Activated T-cell treated with anti-CD3 and anti-CD28 coated beads for 48 hours (primary cell): ENCODE measurements at regions not wholly inside any gene's neighbourhood (a gene's known extent, or its start where the extent isn't known, plus 50 kb on each side); places are given as distances from the start of the nearest gene placed in this dataset.

Experiments used
- DNase-seq: peaks from one replicate; pipeline ENCODE4 v3.0.0-alpha.2; 2020; ENCODE audit warnings: low read depth

DNA sequence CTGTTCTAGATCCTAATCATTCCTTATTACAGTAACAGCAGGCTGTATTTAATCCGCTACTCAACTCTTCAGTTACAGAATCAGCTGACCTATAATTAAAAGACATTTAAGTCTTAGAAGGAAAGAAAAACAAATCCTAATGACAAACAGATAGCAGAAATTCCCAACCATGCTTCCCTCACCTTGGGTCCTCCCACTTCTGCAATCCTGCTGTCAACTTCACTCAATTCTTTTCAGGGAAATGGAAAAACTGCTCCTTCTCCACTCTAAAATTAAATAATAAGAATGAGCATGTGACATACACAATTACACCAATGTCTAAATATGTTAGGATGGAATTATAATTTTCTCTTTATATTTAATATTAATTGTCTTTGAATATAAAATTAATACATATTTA, 182.6 kb upstream of the LYPLAL1 start:
- DNase-seq, result no peak

DNA sequence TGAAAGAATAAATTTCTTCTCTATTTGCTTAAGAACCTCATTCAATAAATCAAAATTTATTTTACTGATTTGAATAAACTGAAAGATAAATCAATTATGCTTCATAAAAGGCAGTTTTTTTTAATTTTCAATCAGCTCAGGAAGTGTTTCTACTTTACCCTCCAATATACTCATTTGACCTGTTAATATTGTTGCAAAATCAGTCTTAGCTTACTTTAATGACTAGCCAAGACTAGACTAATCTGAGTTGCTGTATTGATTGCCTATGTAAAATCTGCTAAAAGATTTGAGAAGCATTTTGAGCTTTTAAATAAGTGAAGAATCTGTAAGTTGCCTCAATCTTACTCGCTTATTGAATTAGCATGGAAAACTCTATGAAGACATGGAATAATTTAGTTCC, 179.1 kb upstream of the LYPLAL1 start:
- DNase-seq, result no peak

DNA sequence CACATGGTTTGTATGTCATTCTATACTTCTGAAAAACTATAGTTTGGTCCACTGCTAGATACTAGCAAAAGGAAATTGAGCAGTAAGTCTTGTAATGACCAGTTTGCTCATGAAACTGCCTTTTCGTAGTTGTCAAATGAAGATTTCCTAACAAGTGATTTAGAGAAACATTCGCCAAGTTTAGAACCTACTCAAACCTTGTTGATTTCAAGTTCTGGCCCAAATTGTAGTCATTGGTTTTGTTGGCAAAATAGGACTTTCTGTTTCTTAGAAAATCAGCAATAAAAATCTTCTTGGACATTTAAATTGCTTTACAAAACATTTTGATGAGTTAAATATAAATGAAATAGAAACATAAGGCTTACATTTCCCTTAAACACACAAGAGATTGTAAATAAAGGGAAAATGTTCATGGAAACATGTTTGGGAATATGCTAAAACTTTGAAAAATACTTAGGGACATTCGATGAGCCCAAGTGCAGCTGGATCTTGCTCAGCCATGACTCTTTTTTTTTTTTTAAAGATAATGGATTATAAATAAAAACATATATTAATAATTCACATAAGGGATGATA, 178.5 kb upstream of the LYPLAL1 start:
- DNase-seq, result no peak

DNA sequence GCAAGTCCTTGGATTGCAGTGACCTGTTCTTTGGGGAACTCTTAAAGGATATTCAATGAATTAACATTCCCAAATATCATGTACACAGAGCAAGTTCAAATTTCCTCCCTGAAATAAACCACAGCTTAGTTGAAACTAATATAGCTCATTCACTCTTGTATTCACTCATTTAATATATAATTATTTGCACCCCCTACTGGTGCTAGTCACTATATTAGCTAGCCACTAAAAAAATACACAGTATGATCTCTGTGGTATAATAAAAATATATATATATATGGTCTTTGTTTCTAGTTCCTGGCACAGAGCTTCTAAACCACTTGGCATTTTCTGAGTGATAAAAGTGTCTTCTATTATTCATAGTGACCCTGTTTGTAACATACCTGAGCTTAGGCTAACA, 177.3 kb upstream of the LYPLAL1 start:
- DNase-seq, result no peak

DNA sequence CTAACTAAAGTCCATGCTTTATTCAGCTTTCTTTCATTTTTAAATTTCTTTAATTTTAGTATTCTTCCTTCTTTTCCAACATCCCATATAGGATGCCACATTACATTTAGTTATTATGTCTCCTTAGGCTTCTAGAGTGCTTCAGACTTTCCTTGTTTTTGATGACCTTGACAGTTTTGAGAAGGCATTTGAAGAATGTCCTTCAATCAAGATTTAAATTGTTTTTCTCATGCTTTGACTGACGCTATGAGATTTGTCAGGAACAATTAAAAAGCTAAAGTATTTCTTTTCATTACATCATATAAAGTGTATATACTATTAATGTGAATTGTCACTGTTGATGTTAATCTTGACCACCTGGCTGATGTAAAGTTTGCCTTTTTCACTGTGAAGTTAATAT, 173.7 kb upstream of the LYPLAL1 start:
- no peak for DNase-seq

DNA sequence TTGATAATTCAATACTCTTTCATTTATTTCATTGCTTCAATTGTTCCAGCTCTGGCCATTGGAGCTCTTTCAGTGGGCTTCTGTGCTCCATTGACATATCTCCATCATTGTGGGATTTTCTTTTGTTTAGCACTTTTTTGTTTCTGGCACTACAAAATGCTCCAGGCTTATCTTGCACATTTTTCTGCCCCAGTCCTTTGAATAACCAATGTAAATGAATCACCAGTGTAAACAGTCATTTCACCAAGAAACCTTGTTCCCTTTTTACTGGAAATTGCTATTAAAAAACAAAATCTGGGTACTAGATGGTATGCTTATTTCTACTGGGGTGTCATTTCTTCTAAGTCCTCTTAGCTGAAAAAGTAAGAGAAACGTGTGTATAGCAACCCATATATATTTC, 173.0 kb upstream of the LYPLAL1 start:
- DNase-seq, result no peak

DNA sequence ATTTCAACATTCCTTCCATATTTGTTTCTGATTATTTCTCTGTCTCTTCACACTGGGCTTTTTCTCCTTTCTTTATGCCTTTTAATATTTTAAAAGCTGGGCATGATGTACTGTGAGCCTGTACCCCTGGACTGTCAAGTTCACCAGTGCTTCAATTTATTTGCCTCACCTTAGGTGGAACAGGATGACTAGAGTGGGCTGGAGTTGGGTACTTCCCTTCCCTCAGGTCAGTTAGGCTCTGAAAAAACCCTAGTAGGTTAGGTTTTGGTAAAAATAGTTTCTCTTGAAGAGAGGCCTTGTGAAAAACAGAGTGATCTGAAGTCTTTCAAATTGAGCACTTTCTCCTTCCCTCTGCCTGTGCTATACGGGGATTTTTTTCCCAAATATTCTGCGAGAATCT, 163.0 kb upstream of the LYPLAL1 start:
- DNase-seq, result no peak

DNA sequence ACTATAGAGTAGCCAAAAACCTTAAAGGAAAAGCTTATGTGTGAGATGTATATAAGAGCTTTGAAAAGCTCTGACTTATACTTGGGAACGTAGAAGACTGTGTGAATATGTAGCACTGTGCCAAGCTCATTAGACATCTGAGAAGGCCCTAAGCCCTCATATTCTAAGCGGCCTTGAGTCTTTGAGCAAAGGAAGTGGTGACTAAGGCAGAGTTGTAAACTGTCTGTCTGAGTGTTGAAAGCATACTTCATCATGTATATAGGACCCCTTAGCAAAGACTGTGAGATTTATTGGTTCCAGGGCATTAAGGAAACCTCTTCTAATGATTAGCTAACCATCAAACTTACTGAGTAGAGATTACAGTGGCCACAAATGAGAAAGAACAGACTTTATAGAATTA, 153.3 kb upstream of the LYPLAL1 start:
- DNase-seq, result no peak

DNA sequence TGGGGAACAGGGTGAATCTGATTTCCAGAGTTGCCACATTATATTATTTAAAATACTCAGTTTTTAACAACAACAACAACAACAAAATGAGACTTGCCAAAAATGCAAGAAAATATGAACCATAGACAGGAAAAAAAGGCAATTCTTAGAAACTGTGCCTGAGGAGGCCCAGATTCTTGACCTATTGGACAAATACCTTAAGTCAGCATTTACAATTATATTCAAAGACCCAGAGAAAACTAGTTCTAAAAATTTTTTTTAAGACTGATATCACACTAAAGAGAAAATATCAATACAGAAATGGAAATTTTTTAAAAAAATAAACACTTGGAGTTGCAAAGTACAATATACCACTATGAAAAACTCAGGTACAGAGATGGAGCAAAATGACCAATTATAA, 152.8 kb upstream of the LYPLAL1 start:
- DNase-seq, result no peak

DNA sequence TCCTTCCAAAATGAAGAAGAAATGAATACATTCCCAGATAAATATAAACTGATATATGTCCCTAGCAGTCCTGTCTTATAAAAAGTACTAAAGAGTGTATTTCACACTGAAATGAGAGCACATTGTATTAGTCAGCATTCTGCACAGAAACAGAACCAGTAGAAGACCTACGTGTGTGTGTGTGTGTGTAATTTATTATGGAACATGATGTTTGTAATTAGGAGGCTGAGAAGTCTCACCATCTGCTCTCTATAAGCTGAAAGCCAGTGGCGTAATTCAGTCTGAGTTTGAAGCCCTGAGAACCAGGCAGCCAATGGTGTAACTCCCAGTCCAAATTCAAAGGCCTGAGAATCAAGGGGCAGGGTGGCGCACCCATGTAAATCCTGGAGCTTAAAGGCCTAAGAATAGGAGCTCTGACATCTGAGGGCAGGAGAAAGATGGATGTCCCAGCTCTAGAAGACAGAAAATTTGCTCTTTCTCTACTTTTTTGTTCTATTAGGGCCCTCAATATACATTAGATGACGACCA, 146.5 kb upstream of the LYPLAL1 start:
- DNase-seq, result no peak

DNA sequence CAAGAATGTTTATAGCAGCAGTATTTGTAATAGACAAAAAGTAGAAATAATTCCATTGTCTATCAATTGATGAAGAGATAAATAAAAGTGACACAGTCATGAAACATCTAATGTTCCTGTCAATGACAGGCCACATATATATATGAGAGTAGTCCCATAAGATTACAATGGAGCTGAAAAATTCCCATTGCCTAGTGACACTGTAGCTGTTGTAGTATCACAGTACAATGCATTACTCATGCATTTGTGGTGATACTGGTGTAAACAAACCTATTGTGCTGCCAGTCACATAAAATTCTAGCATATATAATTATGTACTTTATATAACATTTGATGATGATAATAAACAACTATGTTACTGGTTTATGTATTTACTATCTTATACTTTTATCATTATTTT, 141.9 kb upstream of the LYPLAL1 start:
- DNase-seq, result no peak

DNA sequence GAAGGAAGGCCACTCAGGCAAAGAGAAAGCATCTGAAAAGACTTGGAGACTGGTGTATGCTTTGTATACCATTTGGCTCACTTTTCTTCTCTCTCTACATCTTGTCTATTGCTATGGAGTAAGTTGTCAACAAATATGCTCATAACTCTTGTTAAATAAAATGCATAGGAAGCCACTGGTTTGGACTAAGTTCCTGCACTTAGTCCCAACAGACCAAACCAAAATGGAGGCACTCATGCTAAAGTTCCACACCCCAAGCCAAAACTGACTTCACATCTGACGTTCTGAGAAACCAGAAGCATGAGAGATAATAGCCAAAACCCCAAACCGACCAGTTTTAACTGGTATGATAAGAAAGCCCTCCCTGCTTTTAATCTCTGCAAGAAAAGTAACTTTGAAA, 135.3 kb upstream of the LYPLAL1 start:
- no peak for DNase-seq

DNA sequence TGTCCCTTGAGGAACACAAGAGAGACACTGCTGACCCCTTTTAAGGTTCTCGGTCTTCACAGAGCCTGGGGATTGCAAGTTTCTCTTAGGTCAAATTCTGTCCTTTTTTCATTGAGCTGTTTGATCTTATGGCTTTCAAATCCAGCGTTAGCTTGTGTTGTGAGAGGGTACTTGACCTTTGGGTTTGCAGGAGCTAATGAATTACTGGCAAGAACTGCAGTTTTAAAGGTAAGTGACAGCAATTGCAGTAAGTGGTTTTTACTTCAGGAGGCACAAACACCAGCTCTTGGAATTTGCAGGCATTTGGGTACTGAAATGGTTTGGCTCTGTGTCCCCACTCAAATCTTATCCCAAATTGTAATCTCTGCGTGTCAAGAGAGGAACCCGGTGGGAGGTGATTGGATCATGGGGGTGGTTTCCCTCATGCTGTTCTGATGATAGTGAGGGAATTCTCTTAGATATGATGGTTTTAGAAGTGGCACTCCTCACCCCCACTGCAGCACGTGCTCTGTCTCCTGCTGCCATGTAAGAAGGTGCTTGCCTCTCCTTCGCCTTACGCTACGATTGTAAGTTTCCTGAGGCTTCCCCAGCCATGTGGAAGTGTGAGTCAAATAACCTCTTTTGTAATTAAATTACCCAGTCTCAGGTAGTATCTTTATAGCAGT, 134.5 kb upstream of the LYPLAL1 start:
- no peak for DNase-seq

DNA sequence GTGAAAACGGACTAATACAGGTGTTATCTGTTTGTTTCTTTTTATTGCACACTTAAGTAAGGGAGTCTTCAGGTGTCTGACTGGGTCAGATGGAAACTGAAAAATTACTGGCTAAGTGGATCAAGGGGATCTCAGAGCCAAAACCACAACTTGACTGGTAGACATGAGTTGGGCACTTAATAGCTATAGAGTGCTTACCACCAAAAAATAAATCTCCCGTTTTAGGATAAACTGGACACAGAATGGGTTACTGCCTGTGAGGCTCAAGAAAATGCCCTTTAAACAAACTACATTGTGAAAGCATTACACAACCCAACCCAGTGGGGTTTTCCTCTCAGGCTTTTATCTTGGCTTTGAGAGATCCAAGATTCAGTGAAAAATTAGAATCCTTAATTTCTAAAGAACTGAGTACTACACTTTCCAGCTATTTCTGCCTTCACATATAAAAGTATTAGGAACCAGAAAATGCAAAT, 134.0 kb upstream of the LYPLAL1 start:
- no peak for DNase-seq

DNA sequence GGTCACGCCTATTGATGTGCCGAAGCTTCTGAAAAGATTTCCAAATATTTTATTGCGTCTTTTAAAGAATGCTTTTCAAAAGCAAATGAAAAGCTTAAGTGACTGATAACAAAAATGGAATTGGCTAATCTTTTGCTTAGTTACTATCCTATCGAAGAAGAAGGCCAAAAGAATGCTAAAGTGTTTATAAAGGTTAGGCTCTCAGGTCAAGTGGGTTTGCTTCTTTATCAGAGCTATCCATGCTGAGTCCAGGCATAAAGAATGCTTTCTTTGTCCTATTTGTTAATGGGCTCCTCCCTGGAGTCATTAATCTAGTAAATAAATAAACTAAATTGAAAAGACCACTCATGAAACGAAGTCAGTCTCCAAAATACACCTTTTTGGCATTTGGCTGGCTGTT, 133.4 kb upstream of the LYPLAL1 start:
- no peak for DNase-seq

DNA sequence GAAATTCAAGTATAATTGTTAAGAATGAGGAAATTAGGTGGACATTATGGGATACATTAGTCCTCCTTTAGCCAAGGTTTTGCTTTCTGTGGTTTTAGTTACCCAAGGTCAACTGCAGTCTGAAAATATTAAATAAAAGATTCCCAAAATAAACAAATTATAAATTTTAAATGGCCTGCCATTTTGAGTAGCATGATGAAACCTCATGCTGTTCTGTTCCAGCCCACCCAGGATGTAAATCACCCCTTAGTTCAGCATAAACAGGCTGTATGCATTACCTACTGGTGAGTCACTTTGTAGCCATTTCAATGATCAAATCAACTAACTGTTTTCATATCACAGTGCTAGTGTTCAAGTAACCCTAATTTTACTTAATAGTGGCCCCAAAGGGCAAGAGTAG, 132.5 kb upstream of the LYPLAL1 start:
- DNase-seq, result no peak

DNA sequence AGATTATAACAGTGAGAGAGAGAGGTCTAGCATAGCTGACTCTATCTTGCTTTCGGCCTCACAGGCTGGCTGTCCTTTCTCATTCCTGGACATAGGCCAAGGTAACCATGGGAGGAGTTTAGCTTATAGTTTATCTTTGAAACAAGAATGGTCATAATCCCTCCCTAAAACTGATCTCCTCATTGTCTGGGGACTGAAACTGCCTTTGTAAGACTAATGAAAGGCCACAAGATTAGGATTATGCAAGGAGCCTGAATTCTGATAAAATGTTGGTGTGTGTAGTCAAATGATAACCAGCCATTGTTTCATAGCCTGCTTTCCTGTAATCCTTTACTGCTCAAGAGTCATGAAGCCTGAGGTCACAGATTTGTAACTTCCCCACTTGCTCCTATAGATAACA, 131.9 kb upstream of the LYPLAL1 start:
- DNase-seq, result no peak

DNA sequence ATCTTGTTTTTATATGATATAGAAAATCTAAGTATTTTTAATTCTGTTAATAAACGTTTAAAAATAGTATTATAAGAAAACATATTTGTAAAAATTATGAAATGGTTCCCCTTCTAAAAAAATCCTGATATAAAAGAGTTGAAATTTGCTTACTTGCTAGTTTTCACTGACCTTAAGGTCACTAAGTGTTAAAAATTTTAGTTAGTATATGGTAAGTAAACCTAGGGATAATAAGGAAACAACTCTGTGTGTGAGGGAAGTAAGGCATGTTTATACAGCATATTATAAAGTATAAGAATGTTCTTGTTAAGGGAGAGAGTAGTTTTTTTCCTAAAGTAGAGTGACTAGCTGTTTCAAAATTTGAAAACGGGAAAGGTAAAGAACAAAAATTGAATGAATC, 130.9 kb upstream of the LYPLAL1 start:
- DNase-seq, result no peak

DNA sequence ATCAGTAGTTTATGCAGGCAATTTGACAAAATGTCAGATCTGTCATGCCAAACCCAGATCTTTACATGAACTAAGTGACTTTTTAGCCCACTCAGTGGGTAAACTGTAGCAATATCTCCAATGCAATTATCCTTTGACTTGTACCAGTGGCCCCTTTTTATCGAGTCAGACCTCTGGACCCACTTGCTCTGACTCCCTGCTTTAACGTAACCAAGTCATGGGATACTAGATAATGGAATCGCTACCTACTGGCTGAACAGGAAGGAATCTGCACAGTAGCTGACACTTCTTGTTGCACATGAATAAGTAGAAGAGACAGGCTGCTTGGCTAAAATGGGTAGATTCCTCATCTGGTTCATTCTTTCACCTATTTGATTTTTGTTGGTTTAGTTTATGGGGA, 128.4 kb upstream of the LYPLAL1 start:
- no peak for DNase-seq

DNA sequence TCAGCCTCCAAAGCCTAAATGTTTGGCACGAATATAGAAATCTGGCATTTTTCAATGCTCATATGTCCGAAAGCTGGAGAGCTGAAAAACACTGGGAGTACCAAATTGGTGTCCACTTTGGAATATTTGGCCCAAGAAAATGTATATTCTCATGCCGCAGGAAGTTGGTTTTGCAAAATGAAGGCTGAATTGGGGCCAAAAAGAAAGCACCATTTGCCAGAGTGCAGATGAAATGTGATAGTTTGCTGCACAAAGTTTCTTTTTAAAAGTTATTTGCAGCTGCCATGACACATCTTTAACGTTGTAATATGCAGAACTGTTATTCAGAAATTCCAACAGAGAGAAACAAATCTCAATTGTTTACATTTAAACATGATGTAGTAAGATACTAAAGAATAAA, 124.2 kb upstream of the LYPLAL1 start:
- DNase-seq, result no peak

DNA sequence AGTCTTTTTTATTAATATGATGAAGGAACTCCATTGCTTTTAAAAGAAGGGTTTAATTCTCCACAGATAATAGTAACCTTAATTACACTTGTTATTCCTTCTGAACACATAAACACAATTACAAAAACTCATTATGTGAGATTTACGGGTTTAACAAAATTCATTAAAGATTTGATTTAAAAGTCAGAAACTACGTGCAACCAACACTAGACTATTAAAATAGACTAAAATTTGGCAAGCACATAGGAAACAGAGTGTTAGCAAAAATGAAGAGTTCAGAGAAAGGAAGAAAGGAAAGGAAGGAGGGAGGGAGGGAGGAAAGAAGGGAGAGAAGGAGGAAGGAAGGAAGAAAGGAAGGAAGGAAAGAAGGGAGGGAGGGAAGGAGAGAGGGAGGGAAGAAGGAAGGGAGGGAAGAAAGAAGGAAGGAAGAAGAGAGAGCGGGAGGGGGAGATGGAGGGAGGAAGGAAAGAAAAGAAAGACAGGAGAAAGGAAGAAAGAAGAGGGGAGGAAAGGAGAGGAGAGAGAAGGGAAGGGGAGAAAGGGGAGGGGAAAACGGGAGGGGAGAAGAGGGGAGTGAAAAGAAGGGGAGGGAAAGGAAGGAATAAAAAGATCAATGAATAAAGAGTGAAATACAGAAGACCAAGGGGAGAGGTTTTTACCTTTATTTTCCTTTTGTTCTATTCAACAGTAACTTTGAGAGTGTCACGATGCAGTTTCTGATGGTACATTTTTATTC, 123.4 kb upstream of the LYPLAL1 start:
- DNase-seq, result no peak

DNA sequence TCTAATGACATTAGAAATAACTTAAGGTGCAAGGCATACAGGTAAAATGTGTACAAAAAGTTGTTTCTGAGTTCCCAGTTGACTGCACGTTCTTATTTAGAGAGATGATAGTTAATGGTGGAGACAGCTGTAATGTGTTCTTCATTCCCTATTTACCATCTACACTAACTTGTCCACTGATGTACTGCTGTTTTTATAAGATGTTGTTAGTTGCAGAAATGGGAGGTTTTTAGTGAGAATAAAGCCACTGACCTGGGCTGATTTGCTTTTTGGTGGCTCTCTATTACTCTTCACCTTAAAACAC, 122.9 kb upstream of the LYPLAL1 start:
- DNase-seq, result no peak

DNA sequence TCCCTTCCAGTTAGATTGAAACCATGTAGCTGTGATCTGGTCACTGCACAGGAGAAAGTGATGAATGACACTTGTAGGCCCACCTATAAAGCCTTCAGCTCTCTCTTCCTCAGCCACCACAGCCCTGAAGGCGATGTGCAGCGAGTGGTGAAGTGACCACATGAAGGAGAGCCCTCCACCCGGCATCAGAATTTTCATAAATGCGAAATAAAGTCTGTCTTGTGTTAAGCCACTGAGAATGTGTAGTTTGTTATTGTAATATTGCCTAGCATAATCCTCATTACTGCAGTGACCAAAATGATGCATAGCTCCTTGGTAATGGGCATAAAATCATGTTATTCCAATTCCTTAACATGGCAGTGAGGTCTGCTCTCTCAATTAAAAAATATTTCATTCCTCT, 122.1 kb upstream of the LYPLAL1 start:
- no peak for DNase-seq
